HEK293 (cell line): ENCODE measurements at regions not wholly inside any gene's neighbourhood (a gene's known extent, or its start where the extent isn't known, plus 50 kb on each side); places are given as distances from the start of the nearest gene placed in this dataset.

ENCODE experiments used
- CTCF ChIA-PET: fragments of 350-600 bp; formaldehyde crosslinking; extraction: SDS; loops from one replicate; lab custom pipeline; 2021; ENCODE audit warnings: antibody characterized with exemption; lab: Yijun Ruan, JAX
- POLR2A ChIA-PET: fragments of 300-600 bp; formaldehyde crosslinking; extraction: SDS; loops from one replicate; lab custom pipeline; 2020; ENCODE audit warnings: antibody characterized with exemption, inconsistent platforms; lab: Yijun Ruan, JAX
- H3K27ac ChIP-seq: fragments of 200-500 bp; sonication (Bioruptor generic); 2 replicates; pipeline ENCODE4 v1.5.1; 2014; ENCODE audit warnings: low read depth, low read length, control low read depth, inconsistent platforms; ENCODE audit errors: extremely low read depth
- H3K36me3 ChIP-seq, 2 experiments: fragments of 200-500 bp in 1 of 2; sonication (Bioruptor generic) in 1 of 2; 1 replicate in 1 of 2; 2 replicates in 1 of 2; pipeline ENCODE4 v1.5.1; 2014 to 2017; ENCODE audit warnings: inconsistent platforms in 2 of 2, low read length in 2 of 2; ENCODE audit not compliant: control insufficient read depth in 2 of 2, insufficient read depth in 1 of 2
- H3K4me1 ChIP-seq: fragments of 200-500 bp; sonication (Bioruptor generic); 2 replicates; pipeline ENCODE4 v1.5.1; 2014; ENCODE audit warnings: mild to moderate bottlenecking, low read length, inconsistent platforms; ENCODE audit not compliant: control insufficient read depth, insufficient read depth
- H3K4me3 ChIP-seq: 2 replicates; pipeline ENCODE4 v1.5.1; 2011; ENCODE audit warnings: low read depth, mild to moderate bottlenecking, control low read depth, low read length, moderate library complexity
- H3K9me3 ChIP-seq: fragments of 200-500 bp; sonication (Bioruptor generic); 2 replicates; pipeline ENCODE4 v1.5.1; 2014; ENCODE audit warnings: low read depth, low read length, inconsistent platforms; ENCODE audit not compliant: control insufficient read depth, insufficient read depth
- GLIS1 ChIP-seq: fragments of 450-650 bp; formaldehyde crosslinking; IDR thresholded peaks from 2 replicates; pipeline ENCODE4 v1.5.1; 2016; ENCODE audit warnings: missing biosample characterization, missing genetic modification characterization
- OSR2 ChIP-seq: fragments of 450-650 bp; formaldehyde crosslinking; IDR thresholded peaks from 2 replicates; pipeline ENCODE4 v1.5.1; 2016; ENCODE audit warnings: missing biosample characterization, missing genetic modification characterization
- PRDM2 ChIP-seq: fragments of 450-650 bp; formaldehyde crosslinking; IDR thresholded peaks from 2 replicates; pipeline ENCODE4 v1.5.1; 2016; ENCODE audit warnings: missing biosample characterization, missing genetic modification characterization, borderline replicate concordance
- SP3 ChIP-seq: fragments of 450-650 bp; formaldehyde crosslinking; IDR thresholded peaks from 2 replicates; pipeline ENCODE4 v1.5.1; 2016; ENCODE audit warnings: missing biosample characterization, missing genetic modification characterization
- SP7 ChIP-seq: fragments of 450-650 bp; formaldehyde crosslinking; IDR thresholded peaks from 2 replicates; pipeline ENCODE4 v1.5.1; 2016; ENCODE audit warnings: missing biosample characterization, missing genetic modification characterization
- ZBTB1 ChIP-seq: fragments of 450-650 bp; formaldehyde crosslinking; IDR thresholded peaks from 2 replicates; pipeline ENCODE4 v1.5.1; 2016; ENCODE audit warnings: missing biosample characterization, missing genetic modification characterization
- ZFHX2 ChIP-seq: fragments of 450-650 bp; formaldehyde crosslinking; conservative IDR thresholded peaks from 2 replicates; pipeline ENCODE4 v1.5.1; 2016; ENCODE audit warnings: missing biosample characterization, missing genetic modification characterization
- ZNF138 ChIP-seq: fragments of 450-650 bp; formaldehyde crosslinking; IDR thresholded peaks from 2 replicates; pipeline ENCODE4 v1.5.1; 2016; ENCODE audit warnings: missing biosample characterization, missing genetic modification characterization, borderline replicate concordance
- ZNF16 ChIP-seq: fragments of 450-650 bp; formaldehyde crosslinking; IDR thresholded peaks from 2 replicates; pipeline ENCODE4 v1.5.1; 2016; ENCODE audit warnings: low read depth, missing biosample characterization, missing genetic modification characterization
- ZNF335 ChIP-seq: fragments of 450-650 bp; formaldehyde crosslinking; conservative IDR thresholded peaks from 2 replicates; pipeline ENCODE4 v1.5.1; 2016; ENCODE audit warnings: missing biosample characterization, missing genetic modification characterization
- ZNF362 ChIP-seq: fragments of 450-650 bp; formaldehyde crosslinking; IDR thresholded peaks from 2 replicates; pipeline ENCODE4 v1.5.1; 2016; ENCODE audit warnings: missing biosample characterization, missing genetic modification characterization
- ZNF404 ChIP-seq: fragments of 450-650 bp; formaldehyde crosslinking; IDR thresholded peaks from 2 replicates; pipeline ENCODE4 v1.5.1; 2017; ENCODE audit warnings: missing biosample characterization, missing genetic modification characterization
- ZNF654 ChIP-seq: fragments of 450-650 bp; formaldehyde crosslinking; IDR thresholded peaks from 2 replicates; pipeline ENCODE4 v1.5.1; 2016; ENCODE audit warnings: low read depth, missing biosample characterization, missing genetic modification characterization
- ZNF791 ChIP-seq: fragments of 450-650 bp; formaldehyde crosslinking; IDR thresholded peaks from 2 replicates; pipeline ENCODE4 v1.5.1; 2016; ENCODE audit warnings: missing biosample characterization, missing genetic modification characterization

- no peak for TF ChIP-seq ZNF362
- no peak for TF ChIP-seq ZNF791
- TF ChIP-seq OSR2 (tag by site-specific recombination): no peak
- no peak for TF ChIP-seq SP7
- no peak for TF ChIP-seq GLIS1
- TF ChIP-seq ZFHX2 (tag by site-specific recombination): no peak
These were observed 127.8 kb upstream of the ADCY1 start (continued) for GRCh38 chr7:45446195-45446944.

GRCh38 chr7:45447296-45447695 is 126.9 kb upstream of the ADCY1 start:
- TF ChIP-seq ZNF654 (tag by site-specific recombination) (no peak), ZBTB1 (no peak), ZNF404 (tag by site-specific recombination) (no peak), ZNF16 (tag by site-specific recombination) (no peak), SP3 (tag by site-specific recombination) (no peak), ZNF138 (tag by site-specific recombination) (no peak)
- TF ChIP-seq, all 188 proteins: peak for 0
- Histone ChIP-seq H3K36me3 (no peaks in the 10 kb centered on the region), H3K27ac (no peak overlapping the region), H3K4me3 (no peak overlapping the region), H3K9me3 (no peaks in the 10 kb centered on the region), H3K4me1 (no peaks in the 10 kb centered on the region)
- POLR2A ChIA-PET: no interaction called here
- CTCF ChIA-PET: no interaction called here

- H3K27ac ChIP-seq: no peak overlapping the region
- no peak overlapping the region for H3K4me3 ChIP-seq
- no peaks in the 10 kb centered on the region for H3K4me1 ChIP-seq
- POLR2A ChIA-PET: no interaction called here
- no peaks in the 10 kb centered on the region for H3K36me3 ChIP-seq
- TF ChIP-seq ZNF335 (tag by site-specific recombination) (0 out of 2 replicates have a peak, but pooled peaks have one; percentile 32), PRDM2 (tag by site-specific recombination) (no peak)
- H3K9me3 ChIP-seq: no peaks in the 10 kb centered on the region
- CTCF ChIA-PET: interaction anchor here (0.7 kb wide), 1 partner anchor 71 kb away, joined by 3 read pairs; no protein-coding TSS in a partner anchor
These were observed 123.5 kb upstream of the ADCY1 start for GRCh38 chr7:45450571-45451204.
